SK-N-SH treated with all-trans-retinoic acid at 6 μM for 48 hours (cell line): ENCODE measurements at regions not wholly inside any gene's neighbourhood (a gene's known extent, or its start where the extent isn't known, plus 50 kb on each side); places are given as distances from the start of the nearest gene placed in this dataset.

Source experiments
- ATAC-seq: fragments of 200-7000 bp; cut with Tn5 transposase; 3 replicates; pipeline ENCODE4 v1.9.1; 2020; ENCODE audit warnings: mild to moderate bottlenecking, moderate library complexity
- ARNTL ChIP-seq: fragments of 450-650 bp; formaldehyde crosslinking; IDR thresholded peaks from 2 replicates; pipeline ENCODE4 v1.5.0; 2020; ENCODE audit warnings: low read depth, mild to moderate bottlenecking, moderate library complexity, borderline replicate concordance
- CREB5 ChIP-seq: fragments of 250-450 bp; sonication (Bioruptor Pico); IDR thresholded peaks from 2 replicates; pipeline ENCODE4 v1.5.1; 2020; ENCODE audit warnings: low read depth, mild to moderate bottlenecking, moderate library complexity
- CSDC2 ChIP-seq: fragments of 250-450 bp; sonication (Bioruptor Pico); IDR thresholded peaks from 2 replicates; pipeline ENCODE4 v1.5.0; 2020; ENCODE audit warnings: mild to moderate bottlenecking, moderate library complexity
- ESRRG ChIP-seq: fragments of 250-450 bp; sonication (Bioruptor Pico); IDR thresholded peaks from 2 replicates; pipeline ENCODE4 v1.6.1; 2021; ENCODE audit warnings: mild to moderate bottlenecking
- GLIS3 ChIP-seq: fragments of 250-450 bp; sonication (Bioruptor Pico); IDR thresholded peaks from 2 replicates; pipeline ENCODE4 v1.5.0; 2020; ENCODE audit warnings: mild to moderate bottlenecking, moderate library complexity
- ISL1 ChIP-seq: fragments of 250-450 bp; sonication (Bioruptor Pico); IDR thresholded peaks from 2 replicates; pipeline ENCODE4 v2.1.2; 2022; ENCODE audit warnings: mild to moderate bottlenecking, moderate library complexity
- OSR1 ChIP-seq: fragments of 250-450 bp; sonication (Bioruptor Pico); IDR thresholded peaks from 2 replicates; pipeline ENCODE4 v1.8.0; 2022; ENCODE audit warnings: moderate library complexity, mild to moderate bottlenecking, inconsistent platforms
- PATZ1 ChIP-seq: fragments of 250-450 bp; sonication (Bioruptor Pico); IDR thresholded peaks from 2 replicates; pipeline ENCODE4 v1.8.0; 2020; ENCODE audit warnings: mild to moderate bottlenecking, moderate library complexity, borderline replicate concordance
- PPARA ChIP-seq: fragments of 250-450 bp; sonication (Bioruptor Pico); IDR thresholded peaks from 2 replicates; pipeline ENCODE4 v1.5.0; 2020; ENCODE audit warnings: mild to moderate bottlenecking, borderline replicate concordance
- RARB ChIP-seq: fragments of 250-450 bp; sonication (Bioruptor Pico); IDR thresholded peaks from 2 replicates; pipeline ENCODE4 v1.8.0; 2021; ENCODE audit warnings: mild to moderate bottlenecking, moderate library complexity
- SNAI2 ChIP-seq: fragments of 250-450 bp; sonication (Bioruptor Pico); IDR thresholded peaks from 2 replicates; pipeline ENCODE4 v1.5.0; 2020; ENCODE audit warnings: mild to moderate bottlenecking, moderate library complexity
- TCF4 ChIP-seq: fragments of 250-450 bp; sonication (Bioruptor Pico); IDR thresholded peaks from 2 replicates; pipeline ENCODE4 v1.8.0; 2021; ENCODE audit warnings: mild to moderate bottlenecking, moderate library complexity, borderline replicate concordance
- TOX ChIP-seq: fragments of 250-450 bp; sonication (Bioruptor Pico); IDR thresholded peaks from 2 replicates; pipeline ENCODE4 v1.8.0; 2021; ENCODE audit warnings: mild to moderate bottlenecking, moderate library complexity, borderline replicate concordance
- ZC3H10 ChIP-seq: fragments of 250-450 bp; sonication (Bioruptor Pico); IDR thresholded peaks from 2 replicates; pipeline ENCODE4 v1.5.1; 2021; ENCODE audit warnings: mild to moderate bottlenecking, moderate library complexity
- ZFP30 ChIP-seq: fragments of 450-650 bp; formaldehyde crosslinking; IDR thresholded peaks from 2 replicates; pipeline ENCODE4 v1.5.0; 2022; ENCODE audit warnings: mild to moderate bottlenecking, moderate library complexity
- ZNF565 ChIP-seq: fragments of 450-650 bp; formaldehyde crosslinking; conservative IDR thresholded peaks from 2 replicates; pipeline ENCODE4 v1.5.0; 2020; ENCODE audit warnings: low read depth, mild to moderate bottlenecking, moderate library complexity
- ZNF70 ChIP-seq: fragments of 450-650 bp; formaldehyde crosslinking; IDR thresholded peaks from 2 replicates; pipeline ENCODE4 v1.5.0; 2020; ENCODE audit warnings: mild to moderate bottlenecking, moderate library complexity
- ZNF8 ChIP-seq: fragments of 450-650 bp; formaldehyde crosslinking; IDR thresholded peaks from 2 replicates; pipeline ENCODE4 v1.5.0; 2020; ENCODE audit warnings: mild to moderate bottlenecking, moderate library complexity
- TF ChIP-seq, protein P1 (sequence below): fragments of 250-450 bp; sonication (Bioruptor Pico); IDR thresholded peaks from 2 replicates; pipeline ENCODE4 v1.5.1; 2021; ENCODE audit warnings: mild to moderate bottlenecking, moderate library complexity
- TF ChIP-seq, protein P2 (sequence below): fragments of 250-450 bp; sonication (Bioruptor Pico); IDR thresholded peaks from 2 replicates; pipeline ENCODE4 v1.5.0; 2020; ENCODE audit warnings: mild to moderate bottlenecking, moderate library complexity

GRCh38 chr4:181508601-181509000, 734.6 kb upstream of the TENM3 start:
- TF ChIP-seq TCF4 (CRISPR knock-in tag) = no peak
- no peak for TF ChIP-seq ZC3H10 (CRISPR knock-in tag)
- TF ChIP-seq OSR1 (CRISPR knock-in tag) = no peak
- no peak for TF ChIP-seq CREB5
- TF ChIP-seq CSDC2 (CRISPR knock-in tag) = no peak
- TF ChIP-seq SNAI2 (CRISPR knock-in tag) = no peak
- TF ChIP-seq ZNF70 = no peak
- no peak for TF ChIP-seq GLIS3 (CRISPR knock-in tag)
- TF ChIP-seq PATZ1 (CRISPR knock-in tag) = no peak
- no peak for TF ChIP-seq ZNF8
- TF ChIP-seq, protein P1, sequence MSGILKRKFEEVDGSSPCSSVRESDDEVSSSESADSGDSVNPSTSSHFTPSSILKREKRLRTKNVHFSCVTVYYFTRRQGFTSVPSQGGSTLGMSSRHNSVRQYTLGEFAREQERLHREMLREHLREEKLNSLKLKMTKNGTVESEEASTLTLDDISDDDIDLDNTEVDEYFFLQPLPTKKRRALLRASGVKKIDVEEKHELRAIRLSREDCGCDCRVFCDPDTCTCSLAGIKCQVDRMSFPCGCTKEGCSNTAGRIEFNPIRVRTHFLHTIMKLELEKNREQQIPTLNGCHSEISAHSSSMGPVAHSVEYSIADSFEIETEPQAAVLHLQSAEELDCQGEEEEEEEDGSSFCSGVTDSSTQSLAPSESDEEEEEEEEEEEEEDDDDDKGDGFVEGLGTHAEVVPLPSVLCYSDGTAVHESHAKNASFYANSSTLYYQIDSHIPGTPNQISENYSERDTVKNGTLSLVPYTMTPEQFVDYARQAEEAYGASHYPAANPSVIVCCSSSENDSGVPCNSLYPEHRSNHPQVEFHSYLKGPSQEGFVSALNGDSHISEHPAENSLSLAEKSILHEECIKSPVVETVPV (CRISPR knock-in tag) = no peak
- TF ChIP-seq ARNTL (CRISPR knock-in tag) = no peak
- TF ChIP-seq ZNF565 (CRISPR knock-in tag) = no peak
- ATAC-seq = no peak

DNA sequence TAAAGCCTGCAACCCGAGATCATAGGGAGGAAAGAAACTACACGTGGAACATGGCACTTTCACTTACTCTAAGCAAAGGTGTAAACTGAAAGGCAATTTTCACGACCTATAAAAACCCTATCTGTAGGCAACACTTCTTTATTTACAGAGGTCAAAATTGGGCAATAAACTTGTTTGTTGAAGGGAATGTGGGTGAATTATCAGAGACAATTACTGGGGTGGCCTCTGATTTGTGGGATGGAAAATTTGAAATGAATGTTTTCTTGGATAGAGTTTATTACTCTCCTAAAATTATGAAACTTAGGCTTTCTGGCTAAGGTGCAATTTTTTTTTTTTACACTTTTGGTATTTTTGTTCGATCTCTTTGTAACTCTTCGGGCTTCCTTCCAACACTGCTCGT, 734.1 kb upstream of the TENM3 start:
- ATAC-seq = no peak
- TF ChIP-seq ARNTL (CRISPR knock-in tag) (no peak), CSDC2 (CRISPR knock-in tag) (no peak), TOX (no peak), RARB (CRISPR knock-in tag) (no peak), GLIS3 (CRISPR knock-in tag) (no peak), ESRRG (CRISPR knock-in tag) (no peak), ZNF70 (no peak), ISL1 (CRISPR knock-in tag) (no peak)
- TF ChIP-seq, all 23 proteins: peak for 0

DNA sequence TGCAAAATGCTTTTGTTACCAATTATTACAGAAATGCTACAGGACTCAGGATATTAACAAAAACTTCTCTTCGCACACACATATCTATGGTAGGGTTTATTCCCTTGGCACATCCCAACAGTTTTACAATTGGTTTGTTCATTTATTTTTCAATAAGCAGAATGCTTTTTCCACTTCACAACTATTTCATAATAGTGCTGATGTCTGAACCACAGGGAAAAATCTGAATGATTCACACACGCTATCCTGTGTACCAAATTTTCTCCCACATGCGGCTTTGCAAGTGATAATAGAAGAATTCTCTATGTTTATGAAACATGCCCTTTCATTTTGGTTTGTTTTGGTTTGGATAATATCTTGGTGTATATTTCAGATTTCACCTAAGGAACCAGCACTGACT, 725.7 kb upstream of the TENM3 start:
- no peak for ATAC-seq
- TF ChIP-seq SNAI2 (CRISPR knock-in tag) (no peak), TOX (no peak), ESRRG (CRISPR knock-in tag) (no peak), ZC3H10 (CRISPR knock-in tag) (no peak), ZNF8 (no peak), ZFP30 (CRISPR knock-in tag) (no peak), OSR1 (CRISPR knock-in tag) (no peak)
- TF ChIP-seq, protein P2, sequence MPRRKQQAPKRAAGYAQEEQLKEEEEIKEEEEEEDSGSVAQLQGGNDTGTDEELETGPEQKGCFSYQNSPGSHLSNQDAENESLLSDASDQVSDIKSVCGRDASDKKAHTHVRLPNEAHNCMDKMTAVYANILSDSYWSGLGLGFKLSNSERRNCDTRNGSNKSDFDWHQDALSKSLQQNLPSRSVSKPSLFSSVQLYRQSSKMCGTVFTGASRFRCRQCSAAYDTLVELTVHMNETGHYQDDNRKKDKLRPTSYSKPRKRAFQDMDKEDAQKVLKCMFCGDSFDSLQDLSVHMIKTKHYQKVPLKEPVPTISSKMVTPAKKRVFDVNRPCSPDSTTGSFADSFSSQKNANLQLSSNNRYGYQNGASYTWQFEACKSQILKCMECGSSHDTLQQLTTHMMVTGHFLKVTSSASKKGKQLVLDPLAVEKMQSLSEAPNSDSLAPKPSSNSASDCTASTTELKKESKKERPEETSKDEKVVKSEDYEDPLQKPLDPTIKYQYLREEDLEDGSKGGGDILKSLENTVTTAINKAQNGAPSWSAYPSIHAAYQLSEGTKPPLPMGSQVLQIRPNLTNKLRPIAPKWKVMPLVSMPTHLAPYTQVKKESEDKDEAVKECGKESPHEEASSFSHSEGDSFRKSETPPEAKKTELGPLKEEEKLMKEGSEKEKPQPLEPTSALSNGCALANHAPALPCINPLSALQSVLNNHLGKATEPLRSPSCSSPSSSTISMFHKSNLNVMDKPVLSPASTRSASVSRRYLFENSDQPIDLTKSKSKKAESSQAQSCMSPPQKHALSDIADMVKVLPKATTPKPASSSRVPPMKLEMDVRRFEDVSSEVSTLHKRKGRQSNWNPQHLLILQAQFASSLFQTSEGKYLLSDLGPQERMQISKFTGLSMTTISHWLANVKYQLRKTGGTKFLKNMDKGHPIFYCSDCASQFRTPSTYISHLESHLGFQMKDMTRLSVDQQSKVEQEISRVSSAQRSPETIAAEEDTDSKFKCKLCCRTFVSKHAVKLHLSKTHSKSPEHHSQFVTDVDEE = no peak
- TF ChIP-seq, all 23 proteins: peak for 0

- no peak for TF ChIP-seq PPARA
- peak; percentile 74; the same call in 1 of the 2 replicates for TF ChIP-seq TCF4 (CRISPR knock-in tag)
- TF ChIP-seq, protein P2 = peak; percentile 79; the same call in 1 of the 2 replicates
- TF ChIP-seq ZNF8 = no peak
- ATAC-seq = no peak
Measured at GRCh38 chr4:181520790-181521189, 722.4 kb upstream of the TENM3 start.
